OCI-LY7 (cell line): ENCODE measurements at regions not wholly inside any gene's neighbourhood (a gene's known extent, or its start where the extent isn't known, plus 50 kb on each side); places are given as distances from the start of the nearest gene placed in this dataset.

ENCODE experiments used
- CTCF ChIP-seq: fragments of 200-600 bp; sonication (generic); conservative IDR thresholded peaks from 2 replicates; pipeline ENCODE4 v1.5.1; 2014; ENCODE audit warnings: mild to moderate bottlenecking, antibody characterized with exemption, low read length, moderate library complexity, mixed read lengths
- EZH2phosphoT487 ChIP-seq: fragments of 200-600 bp; sonication (generic); IDR thresholded peaks from 2 replicates; pipeline ENCODE4 v1.6.1; 2018; ENCODE audit warnings: low read depth, borderline replicate concordance, mild to moderate bottlenecking, mixed run types, antibody characterized with exemption, low read length, moderate library complexity, mixed read lengths

- TF ChIP-seq CTCF (peak; percentile 67), EZH2phosphoT487 (no peak)
These were observed 370.0 kb downstream of the SLC4A3 start for GRCh38 chr2:219997341-219997851.
